ENCODE measurements at regions not wholly inside any gene's neighbourhood (a gene's known extent, or its start where the extent isn't known, plus 50 kb on each side); places are given as distances from the start of the nearest gene placed in this dataset.

GRCh38 chr5:63125862-63126261 lies 547.2 kb downstream of the LRRC70 start:
- Histone ChIP-seq H3K36me3 (no peaks in the 10 kb centered on the region), H3K27ac (no peak overlapping the region), H3K9me3 (no peaks in the 10 kb centered on the region), H3K4me3 (no peak overlapping the region), H3K4me1 (ENCODE audit: control insufficient read depth in 1 of 2, low read depth in 2 of 2) (peaks cover 0 to 2% of the 10 kb centered on the region in 2 donors), H3K27me3 (replicated peaks; ENCODE audit: insufficient read depth) (no peaks in the 10 kb centered on the region)
- DNase-seq (ENCODE audit: low spot score) = no peak
- no peak for TF ChIP-seq CTCF (IDR thresholded peaks at IDR 0.05)
- ATAC-seq (ENCODE audit: insufficient number of reproducible peaks, low FRiP score, low read depth) = no peak

- H3K4me3 ChIP-seq = no peak overlapping the region
- H3K36me3 ChIP-seq = no peaks in the 10 kb centered on the region
- TF ChIP-seq CTCF (IDR thresholded peaks at IDR 0.05) = no peak
- ATAC-seq (ENCODE audit: insufficient number of reproducible peaks, low FRiP score, low read depth) (no peak), DNase-seq (ENCODE audit: low spot score) (no peak)
- H3K4me1 ChIP-seq (ENCODE audit: control insufficient read depth in 1 of 2, low read depth in 2 of 2) = peaks cover 0 to 2% of the 10 kb centered on the region in 2 donors
- no peaks in the 10 kb centered on the region for H3K9me3 ChIP-seq
- H3K27ac ChIP-seq = no peak overlapping the region
- H3K27me3 ChIP-seq (replicated peaks; ENCODE audit: insufficient read depth) = no peaks in the 10 kb centered on the region
These were observed 546.8 kb downstream of the LRRC70 start for GRCh38 chr5:63125392-63125791.

GRCh38 chr5:63124266-63124665 lies 545.6 kb downstream of the LRRC70 start:
- TF ChIP-seq CTCF (IDR thresholded peaks at IDR 0.05) = no peak
- no peak for DNase-seq (ENCODE audit: low spot score)
- no peak overlapping the region for H3K27ac ChIP-seq
- H3K27me3 ChIP-seq (replicated peaks; ENCODE audit: insufficient read depth) = no peaks in the 10 kb centered on the region
- no peak overlapping the region for H3K4me3 ChIP-seq
- no peaks in the 10 kb centered on the region for H3K9me3 ChIP-seq
- H3K36me3 ChIP-seq = no peaks in the 10 kb centered on the region
- ATAC-seq (ENCODE audit: insufficient number of reproducible peaks, low FRiP score, low read depth) = no peak
- H3K4me1 ChIP-seq (ENCODE audit: control insufficient read depth in 1 of 2, low read depth in 2 of 2) = peaks cover 0 to 2% of the 10 kb centered on the region in 2 donors

GRCh38 chr5:63121471-63121870 lies 542.9 kb downstream of the LRRC70 start:
- DNase-seq (ENCODE audit: low spot score) (no peak), ATAC-seq (ENCODE audit: insufficient number of reproducible peaks, low FRiP score, low read depth) (no peak)
- Histone ChIP-seq H3K9me3 (no peaks in the 10 kb centered on the region), H3K4me3 (no peak overlapping the region), H3K27ac (no peak overlapping the region), H3K27me3 (replicated peaks; ENCODE audit: insufficient read depth) (no peaks in the 10 kb centered on the region), H3K4me1 (ENCODE audit: control insufficient read depth in 1 of 2, low read depth in 2 of 2) (no peaks in the 10 kb centered on the region), H3K36me3 (no peaks in the 10 kb centered on the region)
- no peak for TF ChIP-seq CTCF (IDR thresholded peaks at IDR 0.05)

- no peaks in the 10 kb centered on the region for H3K27me3 ChIP-seq (replicated peaks; ENCODE audit: insufficient read depth)
- no peaks in the 10 kb centered on the region for H3K9me3 ChIP-seq
- DNase-seq (ENCODE audit: low spot score) (no peak), ATAC-seq (ENCODE audit: insufficient number of reproducible peaks, low FRiP score, low read depth) (no peak)
- no peak for TF ChIP-seq CTCF (IDR thresholded peaks at IDR 0.05)
- no peaks in the 10 kb centered on the region for H3K4me1 ChIP-seq (ENCODE audit: control insufficient read depth in 1 of 2, low read depth in 2 of 2)
- H3K27ac ChIP-seq = no peak overlapping the region
- H3K4me3 ChIP-seq = no peak overlapping the region
- H3K36me3 ChIP-seq = no peaks in the 10 kb centered on the region
These were observed 539.6 kb downstream of the LRRC70 start for GRCh38 chr5:63118221-63118620.
